HCT116 (cell line): ENCODE measurements at regions not wholly inside any gene's neighbourhood (a gene's known extent, or its start where the extent isn't known, plus 50 kb on each side); places are given as distances from the start of the nearest gene placed in this dataset.

ENCODE experiments used
- ATAC-seq: fragments of 200-7000 bp; cut with Tn5 transposase; 2 replicates; pipeline ENCODE4 v1.9.1; 2020; ENCODE audit warnings: mild to moderate bottlenecking, moderate library complexity
- BruUV-seq: library from RNA; stranded (reverse); fragments of 400-500 nt; replicated peaks from 2 replicates; lab custom pipeline; 2021; lab: Mats Ljungman, UMichigan
- CTCF ChIA-PET: fragments of 300-600 bp; sonication (Branson Sonifier 250); formaldehyde crosslinking; loops from one replicate; lab custom pipeline; 2021; ENCODE audit warnings: antibody characterized with exemption; lab: Charles Lee
- POLR2A ChIA-PET: fragments of 300-600, 350-600 bp; sonication (Branson Sonifier 250); formaldehyde crosslinking; loops from one replicate; lab custom pipeline; 2021; ENCODE audit warnings: antibody characterized with exemption; lab: Charles Lee
- RAD21 ChIA-PET, 2 experiments: fragments of 300-600 bp; sonication (Branson Sonifier 250); formaldehyde crosslinking; loops; one replicate each; lab custom pipeline; 2023; ENCODE audit warnings: low total read pairs in 2 of 2; ENCODE audit not compliant: uncharacterized antibody in 2 of 2, unreplicated experiment in 2 of 2, low non-redundant PET in 1 of 2; lab: Charles Lee
- DNase-seq: peaks from one replicate; pipeline ENCODE4 v3.0.0-alpha.2; 2010; ENCODE audit warnings: low read depth, low spot score
- H2AFZ ChIP-seq: fragments of 200-600 bp; shearing (Covaris generic), sonication (generic); 2 replicates; pipeline ENCODE4 v1.6.1; 2017; ENCODE audit warnings: low read depth, mixed run types, mixed read lengths, antibody characterized with exemption, low read length; ENCODE audit not compliant: poor library complexity, severe bottlenecking
- H3K27ac ChIP-seq: 2 replicates; pipeline ENCODE4 v1.5.1; 2012; ENCODE audit warnings: low read depth, low read length
- H3K27me3 ChIP-seq: fragments of 200-600 bp; sonication (generic); 2 replicates; pipeline ENCODE4 v1.6.1; 2016; ENCODE audit warnings: mixed run types, low read length, mixed read lengths; ENCODE audit not compliant: insufficient read depth
- H3K36me3 ChIP-seq, 2 experiments: fragments of 200-500 bp in 1 of 2; fragments of 200-600 bp in 1 of 2; sonication (Bioruptor generic) in 1 of 2; sonication (generic) in 1 of 2; 2 replicates each; pipeline versions ENCODE4 v1.5.1 to v1.6.1; 2014 to 2016; ENCODE audit warnings: low read length in 2 of 2, inconsistent platforms in 1 of 2, mixed read lengths in 1 of 2, mixed run types in 1 of 2; ENCODE audit not compliant: insufficient read depth in 2 of 2, control insufficient read depth in 1 of 2
- H3K4me1 ChIP-seq, 2 experiments: fragments of 200-600 bp in 1 of 2; sonication (generic) in 1 of 2; 2 replicates each; pipeline versions ENCODE4 v1.5.1 to v1.6.1; 2012 to 2017; ENCODE audit warnings: low read length in 2 of 2, inconsistent platforms in 1 of 2, mild to moderate bottlenecking in 1 of 2, mixed read lengths in 1 of 2, mixed run types in 1 of 2, moderate library complexity in 1 of 2; ENCODE audit not compliant: insufficient read depth in 2 of 2, control insufficient read depth in 1 of 2
- H3K4me2 ChIP-seq: fragments of 200-600 bp; sonication (generic); 2 replicates; pipeline ENCODE4 v1.6.1; 2017; ENCODE audit warnings: mixed run types, low read length, mixed read lengths
- H3K4me3 ChIP-seq, 2 experiments: fragments of 200-600 bp in 1 of 2; sonication (generic) in 1 of 2; replicated peaks in 1 of 2; 2 replicates each; pipeline ENCODE4 v1.5.1; 2011 to 2016; ENCODE audit warnings: low read length in 2 of 2, control low read depth in 1 of 2, low read depth in 1 of 2, mild to moderate bottlenecking in 1 of 2, mixed read lengths in 1 of 2, mixed run types in 1 of 2
- H3K79me2 ChIP-seq: fragments of 200-600 bp; sonication (generic); 2 replicates; pipeline ENCODE4 v1.6.1; 2017; ENCODE audit warnings: mild to moderate bottlenecking, mixed run types, low read length, moderate library complexity, mixed read lengths; ENCODE audit not compliant: insufficient read depth
- H3K9ac ChIP-seq: fragments of 200-600 bp; sonication (generic); 2 replicates; pipeline ENCODE4 v1.6.1; 2016; ENCODE audit warnings: low read length, mixed read lengths
- H3K9me2 ChIP-seq: fragments of 200-600 bp; sonication (generic), shearing (Covaris generic); 2 replicates; pipeline ENCODE4 v1.6.1; 2017; ENCODE audit warnings: mixed run types, mild to moderate bottlenecking, moderate library complexity; ENCODE audit not compliant: insufficient read depth
- H3K9me3 ChIP-seq, 2 experiments: fragments of 200-500 bp in 1 of 2; fragments of 200-600 bp in 1 of 2; sonication (Bioruptor generic) in 1 of 2; sonication (generic) in 1 of 2; 2 replicates each; pipeline ENCODE4 v1.6.1; 2014 to 2017; ENCODE audit warnings: low read length in 2 of 2, mixed read lengths in 2 of 2, inconsistent platforms in 1 of 2, low read depth in 1 of 2, mild to moderate bottlenecking in 1 of 2, mixed run types in 1 of 2, moderate library complexity in 1 of 2; ENCODE audit not compliant: control insufficient read depth in 1 of 2, insufficient read depth in 1 of 2
- H4K20me1 ChIP-seq: fragments of 200-600 bp; sonication (generic), shearing (Covaris generic); 2 replicates; pipeline ENCODE4 v1.6.1; 2017; ENCODE audit warnings: mixed run types, mild to moderate bottlenecking, moderate library complexity; ENCODE audit not compliant: insufficient read depth
- ATF3 ChIP-seq: IDR thresholded peaks from 2 replicates; pipeline ENCODE4 v1.6.1; 2012
- CBX3 ChIP-seq: IDR thresholded peaks from 2 replicates; pipeline ENCODE4 v1.6.1; 2012; ENCODE audit warnings: low read depth
- CEBPB ChIP-seq: IDR thresholded peaks from 2 replicates; pipeline ENCODE4 v1.6.1; 2012; ENCODE audit warnings: low read depth
- CTCF ChIP-seq, 3 experiments: fragments of 200-600 bp in 1 of 3; sonication (generic) in 1 of 3; IDR thresholded peaks in 2 of 3; conservative IDR thresholded peaks in 1 of 3; 2 replicates each; pipeline ENCODE4 v1.5.1; 2012 to 2017; ENCODE audit warnings: low read depth in 2 of 3, low read length in 2 of 3, antibody characterized with exemption in 1 of 3, borderline replicate concordance in 1 of 3, control low read depth in 1 of 3, mild to moderate bottlenecking in 1 of 3, mixed read lengths in 1 of 3, mixed run types in 1 of 3, moderate library complexity in 1 of 3; ENCODE audit not compliant: insufficient read depth in 1 of 3
- EGR1 ChIP-seq: IDR thresholded peaks from 2 replicates; pipeline ENCODE4 v1.6.1; 2012; ENCODE audit warnings: low read depth
- EZH2phosphoT487 ChIP-seq: fragments of 200-600 bp; IDR thresholded peaks from 2 replicates; pipeline ENCODE4 v1.6.1; 2018; ENCODE audit warnings: antibody characterized with exemption, borderline replicate concordance
- JUND ChIP-seq: IDR thresholded peaks from 2 replicates; pipeline ENCODE4 v1.6.1; 2012
- MAX ChIP-seq: IDR thresholded peaks from 2 replicates; pipeline ENCODE4 v1.6.1; 2012
- RAD21 ChIP-seq: IDR thresholded peaks from 2 replicates; pipeline ENCODE4 v1.6.1; 2012; ENCODE audit warnings: low read depth, mild to moderate bottlenecking
- SRF ChIP-seq: IDR thresholded peaks from 2 replicates; pipeline ENCODE4 v1.6.1; 2012; ENCODE audit warnings: low read depth
- TCF7L2 ChIP-seq: IDR thresholded peaks from 2 replicates; pipeline ENCODE4 v1.7.0; 2011; ENCODE audit warnings: borderline replicate concordance, inconsistent platforms; ENCODE audit not compliant: insufficient read depth, insufficient read length; ENCODE audit errors: extremely low read depth
- intact Hi-C: fragments of 100-400 bp; cut with micrococcal nuclease; formaldehyde crosslinking; loops from 2 replicates; pipeline ENCODE4 v1.10.0; 2022

GRCh38 chr14:53858345-53858684, 98.3 kb downstream of the BMP4 start:
- no peak for ATAC-seq
- H3K27ac ChIP-seq = no peak overlapping the region
- intact Hi-C loops = no loop called here
- H3K4me2 ChIP-seq = no peak overlapping the region
- DNase-seq = no peak
- TF ChIP-seq CTCF (IDR thresholded peaks at IDR 0.05 in 2 of 3, conservative IDR thresholded peaks at IDR 0.05 in 1 of 3; ENCODE audit: borderline replicate concordance in 1 of 3, insufficient read depth in 1 of 3, low read depth in 2 of 3, low read length in 2 of 3) (no peak), ATF3 (no peak), MAX (no peak), EZH2phosphoT487 (no peak), SRF (no peak), CEBPB (no peak), TCF7L2 (no peak), RAD21 (no peak), CBX3 (no peak), JUND (no peak), EGR1 (no peak)
- H3K9me3 ChIP-seq = no peaks in the 10 kb centered on the region
- H4K20me1 ChIP-seq = no peaks in the 10 kb centered on the region
- H3K79me2 ChIP-seq = no peaks in the 10 kb centered on the region
- no peak overlapping the region for H2AFZ ChIP-seq
- H3K4me1 ChIP-seq = peaks cover 20 to 29% of the 10 kb centered on the region in 2 experiments; a peak in 3 of 4 replicates
- RAD21 ChIA-PET = no interaction called here
- H3K9me2 ChIP-seq = no peaks in the 10 kb centered on the region
- no TSS peak for BruUV-seq
- POLR2A ChIA-PET = no interaction called here
- H3K36me3 ChIP-seq = no peaks in the 10 kb centered on the region
- no peak overlapping the region for H3K9ac ChIP-seq
- no peak overlapping the region for H3K4me3 ChIP-seq
- no peaks in the 10 kb centered on the region for H3K27me3 ChIP-seq
- CTCF ChIA-PET = no interaction called here
